Rectal smooth muscle tissue (tissue), 1 donor: ENCODE measurements at regions not wholly inside any gene's neighbourhood (a gene's known extent, or its start where the extent isn't known, plus 50 kb on each side); places are given as distances from the start of the nearest gene placed in this dataset.

Experiments used
- H3K27ac ChIP-seq: one replicate; pipeline ENCODE4 v1.7.0; 2013; ENCODE audit warnings: low read depth, low read length, inconsistent platforms
- H3K27me3 ChIP-seq: one replicate; pipeline ENCODE4 v1.7.0; 2013; ENCODE audit warnings: low read length; ENCODE audit not compliant: control insufficient read depth, insufficient read depth
- H3K36me3 ChIP-seq: one replicate; pipeline ENCODE4 v1.7.0; 2013; ENCODE audit warnings: low read length; ENCODE audit not compliant: control insufficient read depth, insufficient read depth
- H3K4me1 ChIP-seq: one replicate; pipeline ENCODE4 v1.7.0; 2013; ENCODE audit warnings: low read length; ENCODE audit not compliant: control insufficient read depth, insufficient read depth
- H3K4me3 ChIP-seq: one replicate; pipeline ENCODE4 v1.7.0; 2013; ENCODE audit warnings: low read length
- H3K9ac ChIP-seq: one replicate; pipeline ENCODE4 v1.7.0; 2013; ENCODE audit warnings: low read length

- H3K27me3 ChIP-seq, result no peaks in the 10 kb centered on the region
These were observed 223.7 kb downstream of the PDHA2 start for GRCh38 chr4:96063639-96064038.

GRCh38 chr4:96073461-96073860 lies 233.6 kb downstream of the PDHA2 start:
- Histone ChIP-seq H3K4me3 (no peak overlapping the region), H3K27me3 (no peaks in the 10 kb centered on the region), H3K27ac (no peak overlapping the region), H3K36me3 (no peaks in the 10 kb centered on the region), H3K9ac (no peak overlapping the region), H3K4me1 (no peaks in the 10 kb centered on the region)

More at GRCh38 chr4:96063639-96064038, 223.7 kb downstream of the PDHA2 start:
- no peak overlapping the region for H3K4me3 ChIP-seq
- no peak overlapping the region for H3K27ac ChIP-seq
- H3K4me1 ChIP-seq, result no peaks in the 10 kb centered on the region
- no peak overlapping the region for H3K9ac ChIP-seq
- no peaks in the 10 kb centered on the region for H3K36me3 ChIP-seq

GRCh38 chr4:96092151-96092705 lies 252.3 kb downstream of the PDHA2 start:
- no peak overlapping the region for H3K27ac ChIP-seq
- H3K9ac ChIP-seq, result no peak overlapping the region
- no peaks in the 10 kb centered on the region for H3K4me1 ChIP-seq
- no peaks in the 10 kb centered on the region for H3K36me3 ChIP-seq
- H3K27me3 ChIP-seq, result no peaks in the 10 kb centered on the region
- no peak overlapping the region for H3K4me3 ChIP-seq

GRCh38 chr4:96093057-96093456 lies 253.2 kb downstream of the PDHA2 start:
- no peak overlapping the region for H3K9ac ChIP-seq
- H3K27ac ChIP-seq, result no peak overlapping the region
- H3K27me3 ChIP-seq, result no peaks in the 10 kb centered on the region
- H3K4me1 ChIP-seq, result no peaks in the 10 kb centered on the region
- no peaks in the 10 kb centered on the region for H3K36me3 ChIP-seq
- no peak overlapping the region for H3K4me3 ChIP-seq

- Histone ChIP-seq H3K9ac (no peak overlapping the region), H3K27ac (no peak overlapping the region), H3K4me1 (no peaks in the 10 kb centered on the region), H3K36me3 (no peaks in the 10 kb centered on the region), H3K4me3 (no peak overlapping the region), H3K27me3 (no peaks in the 10 kb centered on the region)
These were observed 253.7 kb downstream of the PDHA2 start for GRCh38 chr4:96093563-96093962.

- H3K4me1 ChIP-seq, result no peaks in the 10 kb centered on the region
- H3K27ac ChIP-seq, result no peak overlapping the region
- H3K9ac ChIP-seq, result no peak overlapping the region
- no peaks in the 10 kb centered on the region for H3K36me3 ChIP-seq
- H3K4me3 ChIP-seq, result no peak overlapping the region
- no peaks in the 10 kb centered on the region for H3K27me3 ChIP-seq
These were observed 254.3 kb downstream of the PDHA2 start for GRCh38 chr4:96094183-96094582.

GRCh38 chr4:96097040-96097607 lies 257.2 kb downstream of the PDHA2 start:
- no peaks in the 10 kb centered on the region for H3K36me3 ChIP-seq
- no peak overlapping the region for H3K4me3 ChIP-seq

GRCh38 chr4:96097693-96098092 lies 257.8 kb downstream of the PDHA2 start:
- Histone ChIP-seq H3K9ac (no peak overlapping the region), H3K4me1 (no peaks in the 10 kb centered on the region), H3K27ac (no peak overlapping the region), H3K36me3 (no peaks in the 10 kb centered on the region), H3K4me3 (no peak overlapping the region), H3K27me3 (no peaks in the 10 kb centered on the region)

More at GRCh38 chr4:96097040-96097607, 257.2 kb downstream of the PDHA2 start:
- no peaks in the 10 kb centered on the region for H3K4me1 ChIP-seq
- H3K9ac ChIP-seq, result no peak overlapping the region
- no peak overlapping the region for H3K27ac ChIP-seq
- H3K27me3 ChIP-seq, result no peaks in the 10 kb centered on the region

GRCh38 chr4:96099031-96099430 lies 259.1 kb downstream of the PDHA2 start:
- Histone ChIP-seq H3K9ac (no peak overlapping the region), H3K36me3 (no peaks in the 10 kb centered on the region), H3K4me1 (no peaks in the 10 kb centered on the region), H3K27ac (no peak overlapping the region), H3K4me3 (no peak overlapping the region), H3K27me3 (no peaks in the 10 kb centered on the region)

GRCh38 chr4:96102541-96103026 lies 262.7 kb downstream of the PDHA2 start:
- no peak overlapping the region for H3K27ac ChIP-seq
- H3K4me3 ChIP-seq, result no peak overlapping the region
- no peaks in the 10 kb centered on the region for H3K4me1 ChIP-seq
- H3K27me3 ChIP-seq, result no peaks in the 10 kb centered on the region
- H3K9ac ChIP-seq, result no peak overlapping the region
- H3K36me3 ChIP-seq, result no peaks in the 10 kb centered on the region

- Histone ChIP-seq H3K27ac (no peak overlapping the region), H3K9ac (no peak overlapping the region), H3K4me3 (no peak overlapping the region), H3K36me3 (no peaks in the 10 kb centered on the region), H3K4me1 (no peaks in the 10 kb centered on the region), H3K27me3 (no peaks in the 10 kb centered on the region)
These were observed 263.2 kb downstream of the PDHA2 start for GRCh38 chr4:96103086-96103485.

GRCh38 chr4:96108146-96108545 lies 268.3 kb downstream of the PDHA2 start:
- H3K4me1 ChIP-seq, result no peaks in the 10 kb centered on the region
- no peaks in the 10 kb centered on the region for H3K36me3 ChIP-seq
- H3K27ac ChIP-seq, result no peak overlapping the region
- H3K9ac ChIP-seq, result no peak overlapping the region
- no peaks in the 10 kb centered on the region for H3K27me3 ChIP-seq
- H3K4me3 ChIP-seq, result no peak overlapping the region

GRCh38 chr4:96112631-96113030 lies 272.7 kb downstream of the PDHA2 start:
- Histone ChIP-seq H3K4me3 (no peak overlapping the region), H3K36me3 (no peaks in the 10 kb centered on the region), H3K4me1 (no peaks in the 10 kb centered on the region), H3K9ac (no peak overlapping the region), H3K27ac (no peak overlapping the region), H3K27me3 (no peaks in the 10 kb centered on the region)
